ELF-1 (cell line): ENCODE measurements at regions not wholly inside any gene's neighbourhood (a gene's known extent, or its start where the extent isn't known, plus 50 kb on each side); places are given as distances from the start of the nearest gene placed in this dataset.

Experiments
- DNase-seq: peaks from one replicate; pipeline ENCODE4 v3.0.0-alpha.2; 2016; ENCODE audit warnings: low read depth, low spot score

DNA sequence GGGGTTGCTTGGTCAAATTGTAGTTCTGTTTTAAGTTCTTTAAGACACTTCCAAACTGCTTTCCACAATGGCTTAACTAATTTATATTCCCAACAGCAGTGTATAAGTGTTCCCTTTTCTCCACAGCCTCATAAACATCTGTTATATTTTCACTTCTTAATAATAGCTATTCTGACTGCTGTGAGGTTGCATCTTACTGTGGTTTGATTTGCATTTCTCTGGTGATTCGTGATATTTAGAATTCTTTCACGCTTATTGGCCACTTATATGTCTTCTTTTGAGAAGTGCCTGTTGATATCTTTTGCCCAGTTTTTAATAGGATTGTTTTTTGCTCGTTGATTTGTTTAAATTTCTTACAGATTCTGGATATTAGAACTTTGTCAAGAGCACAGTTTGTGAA lies 278.6 kb upstream of the ITM2A start:
- DNase-seq: no peak

DNA sequence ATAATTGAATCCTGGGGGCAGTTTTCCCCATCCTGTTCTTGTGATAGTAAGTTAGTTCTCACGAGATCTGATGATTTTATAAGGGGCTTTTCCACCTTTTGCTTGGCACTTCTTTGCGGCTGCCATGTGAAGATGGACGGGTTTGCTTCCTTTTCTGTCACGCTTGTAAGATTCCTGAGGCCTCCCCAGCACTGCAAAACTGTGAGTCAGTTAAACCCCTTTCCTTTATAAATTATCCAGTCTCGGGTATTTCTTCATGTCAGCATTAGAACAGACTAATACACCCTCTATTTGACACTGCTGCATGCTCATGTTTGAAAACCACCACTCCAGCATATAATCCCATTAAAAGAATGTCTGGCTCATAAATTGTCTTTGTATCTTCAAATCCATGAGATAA lies 264.4 kb upstream of the ITM2A start:
- no peak for DNase-seq

DNA sequence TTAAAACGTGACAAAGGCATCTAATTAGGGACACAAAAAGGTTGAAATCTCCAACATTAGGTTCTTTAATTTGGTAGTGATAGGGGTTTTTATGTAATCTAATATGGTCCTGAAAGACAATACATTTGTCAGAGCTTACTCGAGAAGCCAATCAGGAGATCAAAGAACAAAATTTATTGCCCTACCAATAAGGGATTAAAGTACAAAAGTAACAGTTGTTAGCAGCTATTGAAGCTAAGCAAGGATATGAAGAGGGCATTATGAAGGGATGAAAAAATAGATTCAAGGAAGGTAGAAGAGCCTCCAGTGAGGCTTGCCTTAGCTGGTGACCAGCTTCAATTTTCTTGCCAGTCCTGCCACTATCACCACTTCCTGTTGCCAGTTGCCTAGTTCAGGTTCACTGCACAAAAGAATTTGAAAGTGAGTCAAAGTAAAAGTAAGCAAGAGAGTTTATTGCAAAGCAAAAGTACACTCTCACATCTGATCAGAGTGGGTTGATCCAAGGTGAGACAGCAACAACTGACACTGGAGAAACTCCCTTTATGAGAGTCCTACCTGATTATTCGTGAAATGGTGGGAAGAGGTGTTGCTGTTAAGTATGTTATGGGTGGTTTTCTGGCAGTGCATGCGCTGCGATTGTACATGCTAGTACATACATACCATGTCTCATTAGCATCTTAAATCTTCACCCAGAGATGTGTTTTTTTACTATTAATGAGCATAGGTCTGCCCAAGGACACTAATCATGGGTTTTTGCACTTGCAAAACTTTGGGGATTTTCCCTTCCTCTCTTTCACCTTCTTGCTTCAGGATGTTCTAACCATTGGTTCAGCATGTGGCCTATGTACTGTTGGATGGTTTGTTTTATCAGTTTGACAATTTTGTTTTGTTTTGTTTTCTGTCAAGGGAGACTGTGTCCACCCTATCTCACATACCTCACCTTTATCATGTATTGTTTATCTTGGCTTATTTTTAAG lies 263.2 kb upstream of the ITM2A start:
- no peak for DNase-seq

DNA sequence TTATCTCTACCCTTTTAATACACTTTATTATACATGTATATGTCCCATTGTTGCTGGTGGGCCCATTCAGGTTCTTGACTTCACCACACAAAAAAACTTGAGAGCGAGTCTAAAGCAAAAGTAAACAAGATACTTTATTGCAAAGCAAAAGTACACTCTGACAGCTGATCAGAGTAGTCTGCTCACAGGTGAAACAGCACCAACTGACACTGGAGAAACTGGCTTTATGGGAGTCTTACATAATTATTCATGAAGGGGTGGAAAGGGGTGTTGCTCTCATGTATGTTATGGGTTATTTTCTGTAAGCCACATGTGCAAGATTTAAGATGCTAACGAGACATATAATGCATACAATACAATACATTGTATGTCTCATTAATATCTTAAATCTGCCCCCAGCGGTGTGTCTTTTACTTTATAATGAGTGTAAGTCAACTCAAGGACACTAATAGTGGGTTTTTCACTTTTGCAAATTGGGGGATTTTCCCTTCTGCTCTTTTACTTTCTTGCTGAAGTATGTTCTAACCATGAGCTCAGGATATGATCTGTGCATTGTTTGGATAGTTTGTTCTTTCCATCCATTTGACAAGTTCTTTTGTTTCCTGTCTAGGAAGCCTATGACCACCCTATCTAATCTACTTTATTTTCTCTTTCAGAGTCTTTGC lies 256.1 kb upstream of the ITM2A start:
- no peak for DNase-seq

DNA sequence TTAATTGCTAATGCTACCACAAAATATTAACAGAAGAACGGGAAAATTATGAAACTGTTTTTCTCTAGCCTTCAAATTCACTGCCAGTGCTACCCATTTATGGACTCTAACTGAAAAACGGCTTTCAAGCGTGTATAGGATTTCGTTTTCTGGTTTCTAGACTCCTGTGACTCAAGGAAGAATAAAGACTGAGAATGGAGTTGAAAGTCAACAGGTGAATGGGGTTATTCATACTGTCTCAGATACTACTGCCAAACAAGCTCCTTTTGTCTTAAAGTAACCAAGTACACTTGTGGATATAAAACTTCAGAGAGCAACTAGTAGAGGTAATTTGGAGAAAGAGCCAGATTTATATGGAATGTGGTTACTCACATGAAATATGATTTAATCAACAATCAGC lies 251.1 kb upstream of the ITM2A start:
- DNase-seq: no peak

DNA sequence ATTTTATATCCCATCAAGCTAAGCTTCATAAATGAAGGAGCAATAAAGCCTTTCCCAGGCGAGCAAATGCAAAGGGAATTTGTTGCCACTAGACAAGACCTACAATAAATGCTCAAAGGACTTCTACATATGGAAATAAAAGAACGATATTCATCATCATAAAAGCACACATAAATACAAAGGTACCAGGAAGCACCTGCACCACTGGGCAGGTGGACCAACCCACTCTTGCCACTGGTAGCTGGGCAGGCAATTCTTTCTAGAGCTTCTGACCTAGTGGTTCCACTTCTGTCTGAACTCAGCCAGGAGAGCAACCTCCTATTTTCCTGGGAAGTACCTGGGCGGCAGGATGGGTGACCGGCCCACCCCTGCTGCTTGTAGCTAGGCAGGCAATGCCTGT lies 237.2 kb upstream of the ITM2A start:
- DNase-seq: no peak

DNA sequence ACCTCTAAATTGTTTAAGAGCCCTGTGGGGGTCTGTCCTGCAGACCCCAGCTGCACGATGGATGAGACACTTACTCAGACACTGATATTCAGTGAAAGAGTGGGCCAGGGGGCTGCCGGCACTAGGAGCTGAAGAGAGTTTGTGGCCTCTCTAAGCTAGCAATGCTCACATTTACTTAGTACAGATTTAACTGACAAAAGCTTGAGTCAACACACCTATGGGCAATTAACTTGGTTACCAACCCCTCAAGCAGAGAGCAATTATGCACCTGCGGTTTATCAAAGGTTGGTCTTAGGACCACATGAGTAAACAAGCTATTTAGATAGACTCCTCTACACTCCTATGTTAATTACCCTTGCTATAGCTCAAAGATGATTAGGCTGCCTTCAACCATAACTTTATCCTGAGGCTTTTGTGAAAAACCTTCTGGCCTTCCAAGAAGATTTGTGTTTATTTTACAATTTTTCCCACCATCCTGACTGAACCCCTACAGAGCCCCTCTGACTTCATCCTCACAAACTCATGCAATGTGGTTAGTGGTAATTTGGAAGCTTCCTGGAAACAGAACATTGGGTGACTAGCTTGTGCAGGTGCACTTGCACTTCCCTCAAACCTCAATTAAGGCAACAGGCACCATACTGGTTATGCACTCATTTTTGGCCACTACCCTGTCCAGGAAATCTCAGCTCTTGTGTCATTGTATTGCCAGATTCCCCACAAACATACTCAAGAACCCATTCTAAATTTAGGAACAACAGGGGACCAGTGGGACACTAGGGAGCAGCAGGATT lies 234.4 kb upstream of the ITM2A start:
- DNase-seq: peak; percentile 67

DNA sequence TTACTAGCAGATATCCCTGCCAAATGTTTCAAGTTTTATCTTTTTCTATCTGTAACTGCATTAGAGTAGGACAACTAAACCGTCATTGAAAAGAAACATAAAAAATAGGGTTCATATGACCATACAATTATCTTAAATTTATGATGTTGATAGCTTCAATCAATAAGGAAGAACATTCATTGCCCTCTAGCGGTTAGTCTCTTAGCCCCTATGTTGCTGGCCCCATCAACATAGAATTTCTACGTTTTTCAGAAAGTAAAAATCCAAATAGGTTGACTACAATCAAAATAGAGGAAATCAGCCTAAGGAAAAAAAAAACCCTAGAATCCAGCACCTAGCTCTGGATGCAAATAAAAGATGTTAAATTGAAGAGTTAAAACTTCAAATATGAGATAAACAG lies 225.1 kb upstream of the ITM2A start:
- no peak for DNase-seq

DNA sequence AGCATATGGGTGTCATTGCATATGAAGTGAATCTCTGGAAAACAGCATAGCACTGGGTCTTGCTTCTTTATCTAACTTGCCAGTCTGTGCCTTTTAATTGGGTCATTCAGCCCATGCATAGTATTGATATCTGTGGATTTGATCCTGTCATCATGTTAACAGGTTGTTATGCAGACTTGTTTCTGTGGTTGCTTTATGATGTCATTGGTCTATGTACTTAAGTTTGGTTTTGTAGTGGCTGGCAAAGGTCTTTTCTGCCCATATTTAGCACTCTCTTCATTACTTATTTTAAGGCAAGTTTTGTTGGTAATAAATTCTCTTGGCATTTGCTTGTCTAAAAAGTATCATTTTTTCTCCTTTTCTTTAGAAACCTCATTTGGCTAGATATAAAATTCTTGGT lies 221.1 kb upstream of the ITM2A start:
- no peak for DNase-seq

DNA sequence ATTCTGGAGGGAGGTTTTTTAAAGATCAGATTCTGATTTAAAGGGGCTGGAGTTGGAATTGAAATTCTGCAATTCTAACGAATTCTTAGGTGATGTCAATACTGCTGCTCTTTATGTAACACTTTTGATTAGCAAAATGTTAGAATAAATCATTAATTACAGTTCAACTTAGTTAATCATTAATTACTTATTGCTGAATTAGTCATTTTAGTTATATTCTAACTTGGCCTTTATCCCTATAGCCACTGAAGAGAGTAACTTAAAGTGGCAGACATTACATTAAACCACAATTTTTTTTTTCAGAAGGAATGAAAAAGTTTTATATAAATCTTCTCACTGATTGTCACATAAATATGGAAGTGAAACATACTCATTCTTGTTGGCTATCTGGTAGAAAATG lies 206.6 kb upstream of the ITM2A start:
- no peak for DNase-seq

DNA sequence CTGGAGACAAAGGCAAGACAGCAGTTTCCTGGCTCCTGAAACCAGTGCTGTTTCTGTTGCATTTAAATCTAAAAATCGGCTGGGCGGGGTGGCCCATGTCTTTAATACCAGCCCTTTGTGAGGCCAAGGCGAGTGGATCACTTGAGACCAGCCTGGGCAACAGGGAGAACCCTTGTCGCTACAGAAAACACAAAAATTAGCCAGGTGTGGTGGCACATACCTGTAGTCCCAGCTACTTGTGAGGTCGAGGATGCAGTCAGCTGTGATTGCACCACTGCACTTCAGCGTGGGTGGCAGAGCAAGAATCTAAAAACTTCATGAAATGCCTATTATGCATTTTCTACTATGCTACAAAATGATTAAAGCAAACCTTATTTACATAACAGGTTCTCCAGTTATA lies 205.4 kb upstream of the ITM2A start:
- no peak for DNase-seq

DNA sequence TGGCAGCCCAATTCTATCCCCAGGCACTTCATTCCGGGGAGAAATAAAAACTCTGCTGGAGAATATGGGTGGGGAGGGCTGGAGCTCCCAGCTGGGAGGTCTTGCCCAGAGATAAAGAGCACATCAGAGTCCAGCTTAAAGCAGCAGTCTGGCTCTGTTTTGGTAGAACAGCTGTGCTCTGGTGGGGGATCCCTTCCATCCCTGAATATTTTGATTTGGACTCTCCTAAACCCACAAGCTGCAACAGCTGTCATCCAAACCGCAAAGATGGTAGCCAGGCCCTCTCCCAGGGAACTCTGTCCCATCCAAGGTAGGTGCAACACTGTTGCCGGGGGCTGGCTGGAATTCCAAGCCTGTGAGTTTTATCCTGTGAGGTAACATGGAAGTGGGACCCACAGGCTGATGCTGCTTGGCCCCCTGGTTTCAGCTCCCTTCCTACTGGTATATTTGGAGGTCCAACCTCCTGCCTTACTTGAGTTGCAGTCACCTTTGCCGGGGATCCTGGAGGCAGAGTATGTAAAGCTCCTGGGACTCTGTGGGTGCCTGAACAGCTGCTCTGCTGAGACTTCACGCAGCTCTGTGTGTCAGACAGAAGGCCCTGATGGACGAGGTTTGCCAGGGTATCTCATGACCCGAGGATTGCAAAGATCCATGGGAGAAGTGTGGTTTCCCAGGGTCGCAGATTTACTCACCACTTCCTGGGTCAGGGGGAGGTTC lies 203.5 kb upstream of the ITM2A start:
- no peak for DNase-seq

DNA sequence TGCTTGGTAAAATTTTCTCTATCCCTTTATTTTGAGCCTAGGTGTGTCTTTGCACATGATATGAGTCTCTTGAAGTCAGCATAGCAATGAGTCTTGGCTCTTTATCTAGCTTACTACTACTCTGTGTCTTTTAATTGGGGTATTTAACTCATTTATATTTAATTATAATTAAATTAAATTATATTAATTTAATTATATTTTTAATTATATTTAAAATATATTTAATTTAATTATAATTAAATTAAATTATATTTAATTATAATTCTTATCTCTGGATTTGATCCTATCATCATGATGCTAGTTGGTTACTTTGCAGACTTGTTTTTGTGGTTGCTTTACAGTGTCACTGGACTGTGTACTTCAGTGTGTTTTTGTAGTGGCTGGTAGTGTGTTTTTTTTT lies 201.2 kb upstream of the ITM2A start:
- DNase-seq: no peak

DNA sequence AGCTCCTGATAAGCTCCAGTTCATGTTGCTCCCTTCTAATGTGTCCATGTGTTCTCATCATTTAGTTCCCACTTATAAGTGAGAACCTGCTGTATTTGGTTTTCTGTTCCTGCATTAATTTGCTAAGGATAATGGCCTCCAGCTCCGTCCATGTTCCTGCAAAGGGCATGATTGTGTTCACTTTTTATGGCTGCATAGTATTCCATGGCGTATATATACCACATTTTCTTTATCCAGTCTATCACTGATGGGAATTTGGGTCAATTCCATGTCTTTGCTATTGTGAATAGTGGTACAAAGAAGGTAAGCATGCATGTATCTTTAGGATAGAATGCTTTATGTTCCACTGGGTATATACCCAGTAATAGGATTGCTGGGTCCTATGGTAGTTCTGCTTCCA lies 197.2 kb upstream of the ITM2A start:
- DNase-seq: no peak

DNA sequence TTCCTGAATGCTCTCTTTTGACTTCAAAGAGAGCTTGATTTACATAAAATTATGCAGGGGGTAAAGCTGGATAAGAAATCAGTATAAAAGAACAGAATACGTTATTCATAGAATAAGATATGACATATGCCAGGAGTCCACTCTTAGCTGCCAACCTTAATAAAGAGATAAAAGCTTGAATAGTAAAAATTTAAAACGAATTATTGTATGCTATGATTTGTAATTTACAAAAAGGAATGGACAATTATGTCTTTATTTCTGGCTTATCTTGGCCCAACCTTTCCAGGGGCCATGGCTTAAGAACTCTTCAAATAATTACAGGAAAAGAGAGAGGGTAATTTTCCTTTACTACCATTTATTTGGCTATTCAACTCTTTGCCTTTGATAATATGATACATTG lies 192.2 kb upstream of the ITM2A start:
- no peak for DNase-seq

DNA sequence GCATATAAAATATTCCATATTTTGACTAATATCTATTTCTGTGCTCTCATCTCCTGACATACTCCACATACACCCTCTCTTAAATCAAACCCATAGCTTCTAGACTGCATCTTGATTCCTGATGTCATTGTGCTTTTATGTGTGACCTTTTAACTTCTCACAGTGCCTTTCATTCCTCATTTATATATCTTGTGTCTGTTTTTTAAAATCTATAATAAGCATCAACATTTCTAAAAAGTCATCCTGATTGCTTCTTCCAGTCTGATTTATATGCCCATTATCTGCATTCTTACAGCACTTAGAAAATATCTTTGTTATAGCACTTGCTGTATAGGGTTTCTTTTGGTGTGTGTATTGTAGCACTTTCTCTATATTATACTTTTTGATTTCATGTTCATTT lies 190.1 kb upstream of the ITM2A start:
- no peak for DNase-seq

DNA sequence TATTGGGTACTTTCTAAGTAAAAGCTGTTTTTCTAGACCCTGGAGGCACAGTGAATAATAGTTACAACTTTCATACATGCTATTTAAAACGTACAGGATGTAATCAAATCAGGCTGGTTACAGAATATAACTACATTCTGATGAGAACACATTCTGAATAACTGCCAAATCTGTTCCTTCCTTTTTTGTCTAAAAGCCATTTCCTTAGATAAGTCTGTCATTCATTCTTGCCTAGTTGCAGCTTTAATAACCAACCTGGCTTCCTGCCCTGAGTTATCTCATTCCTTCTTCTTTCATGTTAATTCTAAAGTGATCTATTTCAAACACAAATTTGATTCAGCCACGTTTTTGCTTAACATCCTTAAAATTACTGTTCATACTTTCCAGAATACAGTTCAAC lies 189.7 kb upstream of the ITM2A start:
- no peak for DNase-seq

DNA sequence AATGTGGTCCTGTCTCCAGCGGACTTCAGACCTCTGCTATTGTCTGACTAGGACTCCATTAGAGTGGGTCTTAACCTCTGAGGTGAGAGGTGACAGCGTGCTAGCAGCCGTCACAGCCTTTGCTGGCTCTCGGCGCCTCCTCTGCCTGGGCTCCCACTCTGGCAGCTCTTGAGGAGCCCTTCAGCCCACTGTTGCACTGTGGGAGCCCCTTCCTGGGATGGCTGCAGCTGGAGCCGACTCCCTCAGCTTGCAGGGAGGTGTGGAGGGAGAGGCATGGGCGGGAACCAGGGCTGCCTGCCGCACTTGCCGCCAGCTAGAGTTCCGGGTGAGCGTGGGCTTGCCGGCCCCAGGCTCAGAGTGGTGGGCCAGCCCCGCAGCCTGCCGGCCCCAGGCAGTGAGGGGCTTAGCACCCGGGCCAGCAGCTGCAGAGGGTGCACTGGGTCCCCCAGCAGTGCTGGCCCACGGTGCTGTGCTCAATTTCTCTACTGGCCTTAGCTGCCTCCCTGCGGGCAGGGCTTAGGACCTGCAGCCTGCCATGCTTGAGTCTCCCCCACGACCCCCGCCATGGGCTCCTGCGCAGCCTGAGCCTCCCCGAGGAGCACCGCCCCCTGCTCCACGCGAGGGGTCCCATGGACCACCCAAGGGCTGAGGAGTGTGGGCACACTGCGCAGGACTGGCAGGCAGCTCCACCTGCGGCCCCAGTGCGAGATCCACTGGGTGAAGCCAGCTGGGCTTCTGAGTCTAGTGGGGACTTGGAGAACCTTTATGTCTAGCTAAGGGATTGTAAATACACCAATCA lies 163.4 kb upstream of the ITM2A start:
- no peak for DNase-seq

DNA sequence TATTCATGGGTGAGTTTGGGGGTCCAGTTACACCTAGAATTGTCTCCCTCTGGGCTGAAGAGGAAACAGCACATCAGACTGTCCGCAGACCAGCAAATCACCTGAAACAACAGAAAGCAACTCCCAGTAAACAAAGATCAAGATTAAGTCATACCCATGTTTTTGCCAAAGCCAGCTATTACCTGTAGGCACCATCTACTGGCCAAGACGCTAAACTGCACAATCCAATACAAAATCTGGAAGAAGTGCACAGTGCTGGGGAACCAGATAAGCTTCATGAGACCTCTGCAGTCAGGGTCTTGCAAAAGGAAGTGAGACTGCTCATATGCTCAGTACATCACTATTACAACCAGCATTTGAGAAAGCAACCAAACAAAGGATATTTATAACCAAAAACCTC lies 157.5 kb upstream of the ITM2A start:
- DNase-seq: peak; percentile 17

DNA sequence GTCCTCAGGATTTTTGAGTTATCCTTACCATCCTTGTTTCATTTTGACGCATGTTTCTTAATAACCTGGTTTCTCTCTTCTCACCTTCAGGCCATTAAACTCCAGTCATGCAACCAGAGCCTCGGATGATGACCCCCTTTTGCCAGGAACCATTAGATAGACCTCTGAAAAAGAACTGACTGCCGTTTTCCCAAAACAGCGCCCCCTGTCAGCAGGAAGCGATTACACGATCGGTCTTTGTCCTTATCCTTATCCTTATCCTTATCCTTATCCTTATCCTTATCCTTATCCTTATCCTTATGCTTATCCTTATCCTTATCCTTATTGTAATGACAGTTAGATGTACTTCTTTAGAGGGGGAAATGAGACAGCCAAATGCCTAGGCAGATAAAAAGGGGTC lies 148.4 kb upstream of the ITM2A start:
- DNase-seq: no peak

DNA sequence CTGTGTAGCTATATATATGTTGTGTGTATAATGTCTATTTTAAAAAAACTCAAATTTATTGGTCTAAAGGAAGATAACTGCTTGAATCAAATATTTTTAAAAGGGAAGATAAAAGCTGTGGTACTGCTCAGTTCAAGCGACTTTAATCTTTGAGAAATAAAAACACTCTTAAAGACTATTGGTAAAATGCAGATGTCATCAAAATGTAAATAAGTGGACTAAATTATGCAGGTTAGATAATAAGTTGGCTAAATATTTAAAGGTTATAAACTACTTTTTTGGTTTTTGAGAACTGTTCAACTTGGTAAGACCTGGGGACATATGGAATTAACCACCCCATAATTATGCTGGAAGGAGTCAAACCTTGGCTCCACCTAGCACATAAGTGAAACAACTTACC lies 144.7 kb upstream of the ITM2A start:
- DNase-seq: no peak
